GM21423 (cell line): ENCODE measurements at regions not wholly inside any gene's neighbourhood (a gene's known extent, or its start where the extent isn't known, plus 50 kb on each side); places are given as distances from the start of the nearest gene placed in this dataset.
A peak's percentile ranks its signal among the peaks of the same experiment; 100 is the strongest.

Source experiments
- ATAC-seq: cut with Tn5 transposase; IDR thresholded peaks from one replicate; pipeline ENCODE4 v1.9.1; 2021; ENCODE audit warnings: mild to moderate bottlenecking, moderate library complexity; ENCODE audit not compliant: unreplicated experiment

GRCh38 chr13:44271031-44271455, 102.6 kb upstream of the SERP2 start:
- ATAC-seq, result no peak

- no peak for ATAC-seq
These were observed 102.2 kb upstream of the SERP2 start for GRCh38 chr13:44271473-44271872.

- ATAC-seq, result no peak
These were observed 101.7 kb upstream of the SERP2 start for GRCh38 chr13:44271915-44272341.

GRCh38 chr13:44272692-44273091, 100.9 kb upstream of the SERP2 start:
- ATAC-seq, result no peak

GRCh38 chr13:44273216-44273615, 100.4 kb upstream of the SERP2 start:
- no peak for ATAC-seq

GRCh38 chr13:44273991-44274770, 99.4 kb upstream of the SERP2 start:
- ATAC-seq, result peak; percentile 87

GRCh38 chr13:44274771-44275205, 98.8 kb upstream of the SERP2 start:
- ATAC-seq, result no peak

GRCh38 chr13:44275381-44275780, 98.2 kb upstream of the SERP2 start:
- no peak for ATAC-seq

GRCh38 chr13:44276061-44276460, 97.6 kb upstream of the SERP2 start:
- ATAC-seq, result no peak

- no peak for ATAC-seq
These were observed 96.2 kb upstream of the SERP2 start for GRCh38 chr13:44277459-44277858.

- no peak for ATAC-seq
These were observed 95.5 kb upstream of the SERP2 start for GRCh38 chr13:44278166-44278565.

- no peak for ATAC-seq
These were observed 93.2 kb upstream of the SERP2 start for GRCh38 chr13:44280456-44280855.

- no peak for ATAC-seq
These were observed 92.2 kb upstream of the SERP2 start for GRCh38 chr13:44281252-44282000.

- ATAC-seq, result no peak
These were observed 90.0 kb upstream of the SERP2 start for GRCh38 chr13:44283600-44283999.

GRCh38 chr13:44287958-44288357, 85.7 kb upstream of the SERP2 start:
- no peak for ATAC-seq

GRCh38 chr13:44292545-44292944, 81.1 kb upstream of the SERP2 start:
- ATAC-seq, result no peak

- ATAC-seq, result no peak
These were observed 80.2 kb upstream of the SERP2 start for GRCh38 chr13:44293374-44293773.

- ATAC-seq, result no peak
These were observed 79.5 kb upstream of the SERP2 start for GRCh38 chr13:44293908-44294735.

GRCh38 chr13:44294876-44295275, 78.7 kb upstream of the SERP2 start:
- no peak for ATAC-seq

- ATAC-seq, result no peak
These were observed 76.8 kb upstream of the SERP2 start for GRCh38 chr13:44296856-44297255.

GRCh38 chr13:44298314-44298713, 75.3 kb upstream of the SERP2 start:
- ATAC-seq, result no peak
